RWPE1 (cell line): ENCODE measurements at regions not wholly inside any gene's neighbourhood (a gene's known extent, or its start where the extent isn't known, plus 50 kb on each side); places are given as distances from the start of the nearest gene placed in this dataset.

Experiments used
- CTCF ChIA-PET: fragments of 350-600 bp; sonication (Branson Sonifier 250); formaldehyde crosslinking; extraction: SDS; loops from one replicate; lab custom pipeline; 2021; lab: Yijun Ruan, JAX
- POLR2A ChIA-PET: fragments of 400-600 bp; formaldehyde crosslinking; extraction: SDS; loops from one replicate; lab custom pipeline; 2020; ENCODE audit warnings: antibody characterized with exemption; ENCODE audit not compliant: low non-redundant PET; lab: Yijun Ruan, JAX
- DNase-seq: peaks from one replicate; pipeline ENCODE4 v3.0.0; 2012; ENCODE audit warnings: low spot score
- H3K27ac ChIP-seq: fragments of 450-650 bp; 2 replicates; pipeline ENCODE4 v1.5.1; 2017
- TF ChIP-seq, protein P1 (sequence below): fragments of 450-650 bp; conservative IDR thresholded peaks from 2 replicates; pipeline ENCODE4 v1.5.1; 2017; ENCODE audit warnings: low read depth, mild to moderate bottlenecking

- TF ChIP-seq, protein P1, sequence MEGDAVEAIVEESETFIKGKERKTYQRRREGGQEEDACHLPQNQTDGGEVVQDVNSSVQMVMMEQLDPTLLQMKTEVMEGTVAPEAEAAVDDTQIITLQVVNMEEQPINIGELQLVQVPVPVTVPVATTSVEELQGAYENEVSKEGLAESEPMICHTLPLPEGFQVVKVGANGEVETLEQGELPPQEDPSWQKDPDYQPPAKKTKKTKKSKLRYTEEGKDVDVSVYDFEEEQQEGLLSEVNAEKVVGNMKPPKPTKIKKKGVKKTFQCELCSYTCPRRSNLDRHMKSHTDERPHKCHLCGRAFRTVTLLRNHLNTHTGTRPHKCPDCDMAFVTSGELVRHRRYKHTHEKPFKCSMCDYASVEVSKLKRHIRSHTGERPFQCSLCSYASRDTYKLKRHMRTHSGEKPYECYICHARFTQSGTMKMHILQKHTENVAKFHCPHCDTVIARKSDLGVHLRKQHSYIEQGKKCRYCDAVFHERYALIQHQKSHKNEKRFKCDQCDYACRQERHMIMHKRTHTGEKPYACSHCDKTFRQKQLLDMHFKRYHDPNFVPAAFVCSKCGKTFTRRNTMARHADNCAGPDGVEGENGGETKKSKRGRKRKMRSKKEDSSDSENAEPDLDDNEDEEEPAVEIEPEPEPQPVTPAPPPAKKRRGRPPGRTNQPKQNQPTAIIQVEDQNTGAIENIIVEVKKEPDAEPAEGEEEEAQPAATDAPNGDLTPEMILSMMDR = no peak
- H3K27ac ChIP-seq = no peak overlapping the region
- POLR2A ChIA-PET = interaction anchor here (0.7 kb wide), 1 partner anchor 505 kb away, joined by 3 read pairs; no protein-coding TSS in a partner anchor
- CTCF ChIA-PET = no interaction called here
- DNase-seq = no peak
Measured at GRCh38 chr9:104980039-104980654, 52.2 kb upstream of the ABCA1 start.

DNA sequence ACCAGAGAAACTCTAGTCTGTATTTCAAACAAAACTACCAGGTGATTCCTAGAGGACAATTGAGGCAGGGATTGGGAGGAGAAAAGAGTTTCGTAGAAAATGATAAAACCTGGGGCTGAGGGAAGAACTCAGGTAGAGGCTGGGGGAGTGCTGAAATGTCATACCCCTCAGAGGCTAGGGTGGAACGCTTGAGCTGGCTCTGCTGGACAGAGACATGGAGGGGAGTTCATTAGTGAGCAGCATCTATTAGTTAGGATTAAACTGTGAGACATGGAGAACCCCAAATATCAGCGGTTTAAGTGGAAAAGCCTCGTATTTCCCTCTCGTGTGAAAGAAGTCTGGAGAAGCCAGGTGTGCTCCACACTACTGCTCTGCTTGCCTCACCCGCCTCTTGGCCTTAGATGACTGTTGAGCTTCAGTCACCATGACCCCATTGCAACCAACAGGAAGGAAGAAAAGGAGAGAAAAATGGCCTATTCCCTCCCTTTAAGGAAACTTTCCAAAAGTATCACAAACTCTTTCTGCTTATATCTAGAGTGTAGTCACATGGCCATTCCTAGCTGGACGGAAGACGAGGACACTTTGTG is 53.7 kb upstream of the ABCA1 start:
- ChIA-PET POLR2A (no interaction called here), CTCF (interaction anchor here (0.6 kb wide), 1 partner anchor 95 kb away, joined by 3 read pairs; no protein-coding TSS in a partner anchor)
- TF ChIP-seq, protein P1 = no peak
- H3K27ac ChIP-seq = no peak overlapping the region
- no peak for DNase-seq

GRCh38 chr9:104982543-104982942 is 54.6 kb upstream of the ABCA1 start:
- DNase-seq = no peak
- TF ChIP-seq, protein P1 = no peak
- ChIA-PET CTCF (no interaction called here), POLR2A (no interaction called here)
- H3K27ac ChIP-seq = no peak overlapping the region

DNA sequence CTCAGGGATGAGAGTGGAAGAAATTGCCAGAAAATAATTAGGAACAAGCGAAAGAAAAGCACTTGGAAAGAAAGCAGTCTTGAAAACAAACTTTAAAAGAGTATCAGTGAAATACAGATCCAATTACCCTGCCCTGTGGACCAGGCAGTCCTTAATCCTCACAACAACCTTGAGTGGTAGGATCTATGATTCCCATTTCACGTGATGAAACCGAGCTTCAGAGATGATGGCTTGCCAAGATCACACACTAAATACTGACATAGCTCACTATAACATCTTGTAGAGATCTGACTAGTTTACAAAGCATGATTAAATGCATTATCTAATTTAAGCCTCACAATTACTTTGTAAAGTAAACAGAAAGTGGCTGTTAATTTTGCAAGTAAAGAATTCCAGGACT is 55.5 kb upstream of the ABCA1 start:
- TF ChIP-seq, protein P1 = no peak
- CTCF ChIA-PET = no interaction called here
- POLR2A ChIA-PET = no interaction called here
- DNase-seq = no peak
- H3K27ac ChIP-seq = no peak overlapping the region

GRCh38 chr9:104984121-104984520 is 56.2 kb upstream of the ABCA1 start:
- TF ChIP-seq, protein P1 = no peak
- ChIA-PET POLR2A (no interaction called here), CTCF (interaction anchor here (0.7 kb wide), 1 partner anchor 158 kb away, joined by 4 read pairs; no protein-coding TSS in a partner anchor)
- H3K27ac ChIP-seq = no peak overlapping the region
- no peak for DNase-seq

GRCh38 chr9:104984542-104984941 is 56.6 kb upstream of the ABCA1 start:
- no peak for DNase-seq
- ChIA-PET POLR2A (no interaction called here), CTCF (interaction anchor here (0.7 kb wide), 1 partner anchor 158 kb away, joined by 4 read pairs; no protein-coding TSS in a partner anchor)
- TF ChIP-seq, protein P1 = no peak
- no peak overlapping the region for H3K27ac ChIP-seq
